PC-3 (cell line): ENCODE measurements at regions not wholly inside any gene's neighbourhood (a gene's known extent, or its start where the extent isn't known, plus 50 kb on each side); places are given as distances from the start of the nearest gene placed in this dataset.

ENCODE experiments used
- ATAC-seq: fragments of 200-7000 bp; cut with Tn5 transposase; 2 replicates; pipeline ENCODE4 v1.9.1; 2020; ENCODE audit warnings: mild to moderate bottlenecking, moderate library complexity
- BruUV-seq: library from RNA; stranded (reverse); fragments of 400-500 nt; replicated peaks from 2 replicates; lab custom pipeline; 2021; lab: Mats Ljungman, UMichigan
- CTCF ChIA-PET: fragments of 300-600 bp; sonication (Branson Sonifier 250); formaldehyde crosslinking; loops from one replicate; lab custom pipeline; 2022; ENCODE audit warnings: antibody characterized with exemption; lab: Charles Lee
- POLR2A ChIA-PET: fragments of 300-600 bp; sonication (Branson Sonifier 250); formaldehyde crosslinking; loops from one replicate; lab custom pipeline; 2022; ENCODE audit warnings: antibody characterized with exemption; ENCODE audit not compliant: unreplicated experiment; lab: Charles Lee
- DNase-seq: peaks from one replicate; pipeline ENCODE4 v3.0.0-alpha.2; 2015
- H2AFZ ChIP-seq: fragments of 300-600 bp; sonication (generic); 2 replicates; pipeline ENCODE4 v1.6.0; 2016; ENCODE audit warnings: antibody characterized with exemption, low read length
- H3F3A ChIP-seq: fragments of 300-600 bp; sonication (generic); one replicate; pipeline ENCODE4 v1.6.0; 2017; ENCODE audit warnings: antibody characterized with exemption, low read length, control low read depth, mild to moderate bottlenecking; ENCODE audit not compliant: unreplicated experiment
- H3K27ac ChIP-seq: fragments of 300-600 bp; sonication (generic); 2 replicates; pipeline ENCODE4 v1.5.1; 2016; ENCODE audit warnings: mild to moderate bottlenecking, low read length
- H3K27me3 ChIP-seq: fragments of 300-600 bp; sonication (generic); 2 replicates; pipeline ENCODE4 v1.6.1; 2016; ENCODE audit warnings: low read length, mixed read lengths
- H3K36me3 ChIP-seq: fragments of 300-600 bp; sonication (generic); 2 replicates; pipeline ENCODE4 v1.6.1; 2016; ENCODE audit warnings: low read depth, mixed run types, low read length, mixed read lengths
- H3K4me1 ChIP-seq: fragments of 300-600 bp; sonication (generic); 2 replicates; pipeline ENCODE4 v1.5.1; 2016; ENCODE audit warnings: low read length; ENCODE audit not compliant: insufficient read depth
- H3K4me2 ChIP-seq: fragments of 300-600 bp; sonication (generic); 2 replicates; pipeline ENCODE4 v1.6.0; 2016; ENCODE audit warnings: low read length
- H3K4me3 ChIP-seq: fragments of 300-600 bp; sonication (generic); 2 replicates; pipeline ENCODE4 v1.5.1; 2016; ENCODE audit warnings: mild to moderate bottlenecking, low read length, mixed read lengths
- H3K79me2 ChIP-seq: fragments of 300-600 bp; sonication (generic); 2 replicates; pipeline ENCODE4 v1.6.1; 2017; ENCODE audit warnings: low read length, mixed read lengths
- H3K9ac ChIP-seq: fragments of 300-600 bp; sonication (generic); 2 replicates; pipeline ENCODE4 v1.6.0; 2016; ENCODE audit warnings: mild to moderate bottlenecking, low read length
- H3K9me2 ChIP-seq: fragments of 300-600 bp; sonication (generic); replicated peaks from 2 replicates; pipeline ENCODE4 v1.6.1; 2016; ENCODE audit warnings: mixed run types, low read length, mixed read lengths
- H3K9me3 ChIP-seq: fragments of 300-600 bp; sonication (generic); 2 replicates; pipeline ENCODE4 v1.6.1; 2016; ENCODE audit warnings: low read length, mixed read lengths
- H4K20me1 ChIP-seq: fragments of 300-600 bp; sonication (generic); 2 replicates; pipeline ENCODE4 v1.6.1; 2016; ENCODE audit warnings: low read length, mixed read lengths
- CTCF ChIP-seq: fragments of 300-600 bp; sonication (generic); conservative IDR thresholded peaks from 2 replicates; pipeline ENCODE4 v1.5.1; 2017; ENCODE audit warnings: antibody characterized with exemption, low read depth, mild to moderate bottlenecking, low read length
- EZH2 ChIP-seq: fragments of 300-600 bp; sonication (generic); IDR thresholded peaks from one replicate; pipeline ENCODE4 v1.6.1; 2017; ENCODE audit warnings: antibody characterized with exemption, mild to moderate bottlenecking, low read length; ENCODE audit not compliant: unreplicated experiment
- EZH2phosphoT487 ChIP-seq: fragments of 300-600 bp; sonication (generic); IDR thresholded peaks from 2 replicates; pipeline ENCODE4 v1.6.1; 2018; ENCODE audit warnings: mild to moderate bottlenecking, antibody characterized with exemption, low read length, borderline replicate concordance
- intact Hi-C: fragments of 100-400 bp; cut with micrococcal nuclease; formaldehyde crosslinking; loops from 2 replicates; pipeline ENCODE4 v1.9.0; 2023

- H3F3A ChIP-seq, result no peaks in the 10 kb centered on the region
- H3K9me3 ChIP-seq, result no peaks in the 10 kb centered on the region
- H2AFZ ChIP-seq, result no peak overlapping the region
- H3K4me3 ChIP-seq, result no peak overlapping the region
- no peak overlapping the region for H3K9ac ChIP-seq
- H3K9me2 ChIP-seq, result no peaks in the 10 kb centered on the region
- no peak for TF ChIP-seq EZH2phosphoT487
- TF ChIP-seq EZH2, result no peak
- TF ChIP-seq CTCF, result no peak
- no peaks in the 10 kb centered on the region for H3K36me3 ChIP-seq
- H3K79me2 ChIP-seq, result no peaks in the 10 kb centered on the region
- no peak overlapping the region for H3K4me2 ChIP-seq
- DNase-seq, result no peak
- intact Hi-C loops, result no loop called here
- no peaks in the 10 kb centered on the region for H3K27me3 ChIP-seq
- POLR2A ChIA-PET, result interaction anchor here (0.6 kb wide), 1 partner anchor 10 kb away, joined by 3 read pairs; no protein-coding TSS in a partner anchor
- H3K27ac ChIP-seq, result no peak overlapping the region
- CTCF ChIA-PET, result no interaction called here
- peaks cover 13% of the 10 kb centered on the region; the same call in 1 of the 2 replicates for H3K4me1 ChIP-seq
- H4K20me1 ChIP-seq, result no peaks in the 10 kb centered on the region
- no peak for ATAC-seq
- no TSS peak for BruUV-seq
Measured at GRCh38 chr5:134463176-134463720, 51.6 kb upstream of the CDKN2AIPNL start.

- no peak overlapping the region for H3K9ac ChIP-seq
- H3K9me3 ChIP-seq, result no peaks in the 10 kb centered on the region
- no peaks in the 10 kb centered on the region for H3K79me2 ChIP-seq
- TF ChIP-seq EZH2phosphoT487 (no peak), EZH2 (no peak), CTCF (no peak)
- no peak overlapping the region for H2AFZ ChIP-seq
- intact Hi-C loops, result no loop called here
- no TSS peak for BruUV-seq
- H3K4me1 ChIP-seq, result peaks cover 13% of the 10 kb centered on the region; the same call in 1 of the 2 replicates
- DNase-seq, result no peak
- no peaks in the 10 kb centered on the region for H3K9me2 ChIP-seq
- H3K36me3 ChIP-seq, result no peaks in the 10 kb centered on the region
- H3K4me3 ChIP-seq, result no peak overlapping the region
- no peaks in the 10 kb centered on the region for H3F3A ChIP-seq
- H3K27ac ChIP-seq, result no peak overlapping the region
- no peak for ATAC-seq
- no peak overlapping the region for H3K4me2 ChIP-seq
- POLR2A ChIA-PET, result interaction anchor here (0.6 kb wide), 1 partner anchor 9 kb away, joined by 3 read pairs; no protein-coding TSS in a partner anchor
- no peaks in the 10 kb centered on the region for H4K20me1 ChIP-seq
- CTCF ChIA-PET, result no interaction called here
- no peaks in the 10 kb centered on the region for H3K27me3 ChIP-seq
Measured at GRCh38 chr5:134462761-134463160, 51.1 kb upstream of the CDKN2AIPNL start.

- no peak for TF ChIP-seq EZH2
- no peak for TF ChIP-seq CTCF
- TF ChIP-seq EZH2phosphoT487, result no peak
- H3K9ac ChIP-seq, result no peak overlapping the region
- H3K4me1 ChIP-seq, result peaks cover 12% of the 10 kb centered on the region; the same call in 1 of the 2 replicates
- ATAC-seq (no peak), DNase-seq (no peak)
- no peaks in the 10 kb centered on the region for H3K27me3 ChIP-seq
- H3K4me3 ChIP-seq, result no peak overlapping the region
- ChIA-PET POLR2A (interaction anchor here (0.6 kb wide), 1 partner anchor 53 kb away, joined by 3 read pairs; no protein-coding TSS in a partner anchor), CTCF (no interaction called here)
- no peaks in the 10 kb centered on the region for H3F3A ChIP-seq
- no peak overlapping the region for H3K27ac ChIP-seq
- H4K20me1 ChIP-seq, result no peaks in the 10 kb centered on the region
- no peak overlapping the region for H2AFZ ChIP-seq
- intact Hi-C loops, result no loop called here
- no peaks in the 10 kb centered on the region for H3K79me2 ChIP-seq
- no peak overlapping the region for H3K4me2 ChIP-seq
- no TSS peak for BruUV-seq
- no peaks in the 10 kb centered on the region for H3K9me2 ChIP-seq
- no peaks in the 10 kb centered on the region for H3K9me3 ChIP-seq
- no peaks in the 10 kb centered on the region for H3K36me3 ChIP-seq
Measured at GRCh38 chr5:134462047-134462575, 50.4 kb upstream of the CDKN2AIPNL start.
